Gastrocnemius medialis (tissue), 4 donors: ENCODE measurements at regions not wholly inside any gene's neighbourhood (a gene's known extent, or its start where the extent isn't known, plus 50 kb on each side); places are given as distances from the start of the nearest gene placed in this dataset.

Source experiments
- CTCF ChIP-seq, 5 experiments: fragments of 450-650 bp in 3 of 5; fragments of 200-600 bp in 2 of 5; sonication (generic) in 2 of 5; IDR thresholded peaks in 4 of 5; conservative IDR thresholded peaks in 1 of 5; 1 replicate in 4 of 5; 2 replicates in 1 of 5; pipeline ENCODE4 v1.5.1; 2016 to 2019; ENCODE audit warnings: antibody characterized with exemption in 5 of 5, mild to moderate bottlenecking in 3 of 5, moderate library complexity in 3 of 5
- POLR2A ChIP-seq, 2 donors: fragments of 450-650 bp; IDR thresholded peaks; one replicate each; pipeline ENCODE4 v1.6.1; 2017; ENCODE audit warnings: antibody characterized with exemption in 2 of 2, mild to moderate bottlenecking in 2 of 2, moderate library complexity in 2 of 2

DNA sequence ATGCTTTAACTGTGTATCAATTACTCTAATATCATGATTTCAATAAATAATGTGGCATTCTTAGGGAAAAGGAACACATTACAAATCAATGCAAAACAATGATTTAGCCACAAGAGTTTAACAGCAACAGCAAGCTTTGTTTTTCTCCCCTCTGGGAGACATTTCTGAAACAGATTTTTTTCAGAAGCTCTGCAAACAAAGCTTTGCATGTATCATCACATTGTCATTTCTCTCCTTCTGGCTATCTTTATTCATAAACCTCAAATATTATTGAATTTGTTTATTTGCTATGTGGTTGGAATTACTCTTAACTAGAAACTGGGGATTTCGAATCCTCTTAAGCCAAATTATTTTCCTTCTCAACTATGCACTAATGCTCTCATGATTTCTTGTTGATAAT lies 278.4 kb upstream of the ATXN7L3B start:
- TF ChIP-seq CTCF (IDR thresholded peaks at IDR 0.05 in 4 of 5, conservative IDR thresholded peaks at IDR 0.05 in 1 of 5) (no peak), POLR2A (IDR thresholded peaks at IDR 0.05) (no peak)
